Fibroblast of skin of left quadriceps (primary cell): ENCODE measurements at regions not wholly inside any gene's neighbourhood (a gene's known extent, or its start where the extent isn't known, plus 50 kb on each side); places are given as distances from the start of the nearest gene placed in this dataset.

ENCODE experiments used
- DNase-seq, 2 experiments: peaks; one replicate each; pipeline ENCODE4 v3.0.0-alpha.2; 2013; ENCODE audit warnings: low read depth in 2 of 2

DNA sequence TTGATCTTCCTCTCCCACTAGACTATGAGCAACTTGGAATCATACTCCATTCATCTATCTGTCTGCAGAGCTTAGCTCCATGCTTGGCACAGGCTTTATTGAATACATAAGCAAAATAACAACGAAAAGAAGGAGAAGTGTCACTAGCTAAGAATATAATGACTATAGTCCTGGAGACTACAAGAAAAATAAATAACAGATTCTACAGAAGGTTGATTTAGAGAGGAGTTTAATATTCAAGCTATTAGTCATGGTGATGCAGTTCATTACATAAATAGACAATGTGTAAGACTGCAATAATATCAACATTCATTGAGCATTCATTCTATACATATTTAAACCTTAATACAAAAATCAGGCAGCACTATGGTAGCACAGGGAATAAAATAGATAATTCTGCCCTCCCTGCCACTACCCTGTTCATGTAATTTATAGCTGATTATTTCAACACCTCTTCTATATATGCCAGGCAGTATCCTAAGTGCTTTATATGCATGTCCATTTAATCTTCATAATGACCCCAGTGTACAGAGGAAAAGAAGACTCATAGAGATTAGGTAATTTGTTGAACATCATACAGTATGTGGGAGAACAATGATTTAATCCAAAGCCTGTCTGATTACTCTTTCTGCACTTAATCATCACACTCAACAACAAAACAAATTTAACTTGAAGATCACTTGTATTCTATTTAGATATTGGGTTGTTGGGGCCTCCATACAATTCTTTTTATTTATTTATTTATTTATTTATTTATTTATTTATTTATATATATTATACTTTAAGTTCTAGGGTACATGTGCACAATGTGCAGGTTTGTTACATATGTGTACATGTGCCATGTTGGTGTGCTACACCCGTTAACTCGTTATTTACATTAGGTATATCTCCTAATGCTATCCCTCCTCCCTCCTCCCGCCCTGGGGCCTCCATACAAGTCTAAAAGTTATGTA lies 165.3 kb downstream of the RNF152 start:
- DNase-seq, result peak; percentile 38

DNA sequence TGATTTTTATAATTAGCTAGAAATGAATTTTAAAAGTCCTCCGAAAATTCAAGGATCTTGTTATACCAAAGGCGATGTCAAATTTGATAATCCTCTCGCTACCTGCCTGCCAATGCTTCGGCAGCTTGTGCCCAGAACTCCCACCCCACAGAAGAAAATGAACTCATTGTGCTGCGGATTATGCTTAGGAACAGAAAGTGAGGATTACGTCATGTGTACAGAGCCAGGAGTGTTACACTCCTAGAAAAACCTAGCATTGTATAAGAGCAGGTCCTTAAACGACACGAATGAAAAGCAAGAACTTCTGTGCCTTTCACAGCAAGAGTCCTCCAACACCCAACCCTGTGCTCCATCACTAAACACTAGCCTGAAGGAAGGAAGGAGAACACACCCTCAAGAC lies 168.3 kb downstream of the RNF152 start:
- DNase-seq, result no peak

DNA sequence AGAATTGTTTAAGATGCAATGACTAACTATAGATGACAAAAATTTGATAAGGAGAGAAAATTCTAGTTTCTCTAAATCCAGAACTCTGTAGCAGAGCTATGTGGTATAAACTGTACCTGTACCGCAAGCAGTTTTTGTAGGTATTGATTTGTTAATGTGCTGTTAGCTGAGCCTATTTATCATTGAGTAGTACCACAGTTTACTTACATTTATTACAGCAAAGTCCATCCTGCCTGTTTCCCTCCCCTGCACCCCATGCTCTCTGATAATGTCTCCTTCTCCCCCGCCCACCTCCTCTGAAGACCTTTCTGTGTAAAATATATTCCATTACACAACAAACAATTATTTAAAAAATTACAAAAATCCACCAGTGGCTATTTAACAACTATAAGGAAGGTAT lies 170.6 kb downstream of the RNF152 start:
- DNase-seq, result no peak

DNA sequence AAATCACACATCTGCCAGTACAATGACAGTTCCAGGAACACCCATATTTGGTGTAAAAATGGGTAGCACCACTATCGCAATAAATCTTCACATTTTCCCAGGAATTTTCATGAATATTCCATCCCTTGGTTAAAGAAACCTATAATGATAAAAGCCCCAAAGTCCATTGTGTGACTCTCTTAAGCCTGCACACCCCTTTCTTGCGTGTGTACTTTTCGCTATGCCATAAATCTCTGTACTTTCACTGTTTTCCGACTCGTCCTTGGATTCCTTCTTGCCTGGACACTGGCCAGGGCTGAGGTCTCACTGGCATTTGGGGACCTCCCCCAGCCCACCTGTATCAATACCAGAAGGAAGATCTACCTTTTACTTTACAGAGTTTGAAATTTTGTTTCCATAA lies 172.3 kb downstream of the RNF152 start:
- no peak for DNase-seq

DNA sequence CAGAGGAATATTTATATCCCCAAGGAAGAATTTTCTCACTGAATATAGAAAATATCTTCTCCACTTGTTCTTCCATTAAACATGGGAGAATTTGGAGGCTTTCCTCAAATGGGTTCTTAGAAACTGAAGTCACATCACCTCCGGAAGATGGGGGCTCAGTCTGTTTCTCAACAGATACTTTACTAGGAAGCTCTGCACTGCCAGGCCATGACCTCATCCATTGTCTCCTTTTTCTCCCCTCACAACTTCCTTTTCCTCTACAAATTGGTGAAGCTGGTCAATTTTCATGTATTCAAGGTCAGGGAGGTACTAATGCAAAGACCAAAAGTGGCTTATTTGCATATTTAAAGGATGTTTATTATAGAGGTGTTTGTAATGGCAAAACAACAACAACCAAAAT lies 173.1 kb downstream of the RNF152 start:
- DNase-seq, result no peak

DNA sequence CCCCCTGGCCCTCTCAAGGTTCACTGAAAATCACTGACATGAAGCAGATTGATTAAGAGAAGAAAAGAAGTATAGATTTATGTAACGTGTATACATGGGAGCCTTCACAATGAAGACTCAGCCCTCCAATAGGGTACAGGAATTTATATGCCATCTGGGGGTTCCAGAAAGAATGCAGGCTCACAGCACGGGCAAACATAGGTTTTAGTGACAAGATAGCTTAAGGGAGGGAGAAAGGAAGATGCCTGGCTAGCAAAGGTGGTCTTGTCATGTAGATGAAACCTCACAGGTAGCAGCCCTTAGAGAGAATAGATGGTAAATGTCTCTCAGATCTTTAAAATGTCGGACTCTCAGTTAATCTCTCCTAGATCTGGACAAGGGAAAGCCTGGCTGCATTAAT lies 173.9 kb downstream of the RNF152 start:
- DNase-seq, result no peak

DNA sequence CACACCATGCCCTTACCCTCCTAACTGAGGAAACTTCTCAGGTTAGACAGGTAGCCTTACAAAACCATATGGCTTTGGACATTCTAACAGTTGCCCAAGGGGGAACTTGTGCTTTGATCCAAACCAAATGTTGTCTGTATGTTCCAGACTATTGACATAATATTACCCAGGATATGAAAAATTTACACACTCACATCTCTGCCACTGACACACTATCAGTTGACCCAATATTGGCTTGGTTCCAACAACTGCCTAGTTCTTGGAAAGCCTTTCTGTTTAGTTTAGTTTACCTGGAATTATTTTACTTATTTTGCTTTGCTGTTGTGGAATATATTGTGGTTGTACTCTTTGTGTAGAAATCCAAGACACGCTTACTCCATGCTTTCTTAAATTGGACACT lies 178.4 kb downstream of the RNF152 start:
- DNase-seq, result no peak

DNA sequence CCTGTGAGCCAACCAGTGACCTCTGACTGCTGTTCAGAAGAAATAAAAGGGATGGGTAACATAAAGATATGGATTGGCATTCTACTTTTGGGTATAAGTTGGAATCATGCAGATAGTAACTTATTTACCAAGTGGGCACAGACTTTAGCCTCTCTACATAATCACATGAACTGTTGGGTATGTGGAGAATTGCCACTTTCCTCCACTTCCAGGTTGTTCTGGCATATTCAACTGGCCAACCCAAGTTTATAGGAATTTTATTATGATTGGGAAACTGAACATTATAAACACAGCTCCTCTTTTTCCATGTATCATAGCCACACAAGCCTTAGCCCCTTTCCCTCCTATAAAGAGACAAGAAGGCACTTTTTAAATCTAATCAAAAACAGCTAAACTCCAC lies 179.3 kb downstream of the RNF152 start:
- no peak for DNase-seq

DNA sequence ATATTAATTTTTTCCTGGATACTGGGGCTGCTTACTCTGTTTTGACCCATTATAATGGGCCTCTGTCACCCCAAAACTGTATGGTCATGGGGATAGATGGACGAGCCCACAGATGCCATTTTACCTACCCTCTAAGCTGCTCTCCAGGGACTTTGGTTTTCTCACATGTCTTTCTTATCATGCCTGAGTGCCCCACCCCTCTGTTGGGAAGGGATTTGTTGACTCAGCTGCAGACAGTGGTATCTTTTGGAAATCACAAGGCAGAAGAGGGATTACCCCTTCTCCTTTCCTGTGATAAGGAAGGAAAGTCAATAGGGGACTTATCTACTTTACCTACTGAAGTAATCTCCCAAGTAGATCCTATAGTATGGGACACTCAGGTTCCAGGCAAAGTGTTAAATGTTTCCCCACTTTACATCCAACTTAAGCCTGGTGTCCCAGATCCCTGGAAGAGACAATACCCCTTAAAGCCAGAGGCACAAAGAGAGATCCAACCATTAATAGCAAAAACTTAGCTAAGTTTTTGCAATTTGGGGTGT lies 182.7 kb downstream of the RNF152 start:
- DNase-seq, result no peak

DNA sequence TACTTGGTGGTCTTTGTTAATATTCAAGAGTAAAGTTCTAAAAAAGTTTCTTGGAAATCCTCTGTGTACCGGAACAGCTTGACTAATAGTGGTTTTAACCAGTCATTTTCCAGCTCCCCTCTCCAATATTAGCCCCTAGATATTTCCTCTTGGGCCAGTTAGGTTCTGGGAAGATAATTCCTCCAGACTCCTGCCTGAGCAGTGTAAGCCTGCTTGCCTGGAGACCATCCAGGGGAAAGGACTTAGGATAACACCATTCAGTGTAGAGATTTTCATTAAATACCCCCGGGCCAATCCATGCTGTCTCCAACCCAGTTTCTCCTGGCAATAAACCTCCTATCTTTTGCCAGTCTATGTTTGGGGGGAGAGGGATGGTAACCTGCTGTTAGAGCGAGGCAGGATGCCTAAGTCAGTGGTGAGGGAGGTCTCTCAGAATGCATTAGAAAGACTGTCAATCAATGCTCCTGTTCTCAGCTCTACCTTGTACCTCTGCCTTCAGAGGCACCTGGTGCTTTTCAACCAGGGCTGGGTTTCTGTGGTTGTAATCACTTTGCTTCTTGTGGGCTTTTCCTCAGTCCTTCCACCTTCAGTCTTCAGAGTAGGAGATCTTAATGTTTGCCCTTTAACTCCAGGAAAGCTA lies 186.4 kb downstream of the RNF152 start:
- no peak for DNase-seq

DNA sequence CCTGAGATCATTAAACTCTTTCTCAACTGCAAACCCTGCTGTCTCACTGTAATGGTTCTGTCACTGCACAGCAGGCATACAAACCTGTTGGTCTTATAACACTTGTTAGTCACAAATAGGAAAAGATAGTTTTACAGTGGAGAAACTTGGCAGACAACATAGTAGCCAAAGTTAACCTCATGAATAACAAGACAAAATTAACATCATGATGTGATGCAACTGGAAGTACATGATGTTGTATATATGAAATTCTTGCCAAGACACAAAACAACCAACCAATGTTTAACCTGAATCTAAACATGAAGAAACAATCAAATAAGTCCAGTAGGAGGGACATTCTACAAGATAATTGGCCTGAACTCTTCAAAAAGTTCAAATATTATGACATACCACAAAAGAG lies 189.3 kb downstream of the RNF152 start:
- DNase-seq, result peak in 1 of 2 experiments; percentile 33

DNA sequence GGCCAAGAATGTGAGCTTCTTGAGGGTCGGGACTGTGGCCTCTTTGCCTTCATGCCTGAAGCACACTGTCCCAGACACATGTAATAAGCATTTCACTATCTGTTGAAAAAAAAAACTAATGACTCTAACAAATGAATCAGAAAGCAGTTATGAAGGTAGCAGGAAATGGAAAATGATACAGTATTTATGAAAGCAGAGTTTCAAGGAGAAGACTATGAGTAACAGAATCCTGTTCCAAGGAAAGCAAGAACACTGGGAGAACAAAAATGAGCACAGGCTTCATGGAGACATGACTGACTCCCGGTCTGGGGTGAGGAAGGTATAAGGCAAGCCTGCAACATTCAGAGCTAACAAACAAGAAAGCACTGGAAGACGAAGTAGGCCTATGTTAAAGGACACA lies 190.8 kb downstream of the RNF152 start:
- peak; percentile 25 to 33 for DNase-seq

DNA sequence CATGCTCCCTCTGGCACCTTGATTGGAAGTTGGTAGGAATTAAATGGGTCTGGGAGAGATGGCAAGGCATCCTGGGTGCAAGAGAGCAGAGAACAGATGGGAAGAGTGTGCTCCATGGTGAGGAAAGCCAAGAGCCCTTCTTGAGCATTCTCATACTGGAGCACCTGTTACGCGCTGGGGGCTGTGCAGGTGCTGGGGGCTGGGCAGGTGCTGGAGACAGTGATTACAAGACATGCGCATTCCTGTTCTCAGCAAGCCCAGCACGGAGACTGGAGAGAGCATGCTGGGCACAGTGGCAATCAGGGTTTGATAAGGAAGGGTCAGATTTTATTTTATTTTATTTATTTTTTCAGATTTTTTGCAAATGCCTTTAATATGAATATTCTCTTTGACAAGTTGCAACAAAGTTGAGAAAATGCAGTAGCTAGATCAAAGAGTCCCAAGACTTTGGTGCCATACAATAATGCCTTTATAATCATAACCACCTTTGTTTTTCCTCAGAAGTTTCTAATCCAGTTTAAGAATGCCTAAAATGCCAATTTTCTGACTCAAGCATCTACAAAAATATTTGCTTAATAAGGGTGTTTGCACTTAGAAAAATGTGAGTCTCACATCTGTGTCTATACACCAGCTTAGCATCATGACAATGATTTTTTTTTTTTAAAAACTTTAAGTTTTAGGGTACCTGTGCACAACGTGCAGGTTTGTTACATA lies 193.3 kb downstream of the RNF152 start:
- DNase-seq, result peak in 1 of 2 experiments; percentile 11

DNA sequence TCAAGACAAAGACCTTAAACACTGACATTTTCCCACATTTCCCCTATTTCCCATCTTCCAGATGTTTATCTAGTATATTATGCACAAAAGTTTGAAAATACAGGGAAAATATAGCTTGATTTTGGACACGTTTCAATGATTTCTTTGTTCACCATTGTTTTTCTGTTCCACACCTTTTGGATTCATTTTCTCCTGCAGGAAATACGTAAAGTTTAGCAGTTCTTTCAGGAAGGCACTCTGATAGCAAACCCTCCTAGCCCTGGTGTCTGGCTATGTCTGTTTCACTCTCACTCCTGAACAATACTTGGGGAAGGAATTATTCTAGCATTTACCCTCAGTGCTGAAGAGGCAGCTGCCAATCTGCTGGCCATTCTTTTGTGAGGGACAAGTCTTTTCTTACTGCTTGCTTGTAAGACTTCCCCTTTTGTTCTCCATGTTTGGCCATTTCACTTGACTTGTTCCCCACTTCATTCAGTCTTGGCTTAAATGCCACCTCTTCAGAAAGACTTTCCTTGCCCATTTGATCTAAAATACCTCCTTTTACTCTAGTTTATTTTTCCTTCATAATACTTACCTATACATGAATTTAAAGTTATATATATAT lies 195.4 kb downstream of the RNF152 start:
- no peak for DNase-seq

DNA sequence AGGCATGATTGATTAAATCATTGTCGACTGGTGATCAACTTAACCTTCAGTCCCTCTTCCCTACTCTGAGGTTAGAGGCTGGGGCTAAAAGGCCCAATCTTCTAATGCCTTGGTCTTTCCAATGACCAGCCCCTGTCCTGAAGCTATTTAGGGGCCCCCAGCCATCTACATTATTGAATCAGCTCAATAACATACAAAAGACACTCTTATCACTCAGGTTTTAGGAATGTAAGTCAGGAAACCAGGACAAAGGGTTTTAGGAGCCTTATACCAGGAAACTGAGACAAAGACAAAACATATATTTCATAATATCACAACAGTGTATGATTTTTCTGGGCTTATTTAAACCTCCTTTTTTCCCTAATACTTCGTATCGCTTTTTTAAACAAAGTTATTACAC lies 198.6 kb downstream of the RNF152 start:
- DNase-seq, result no peak

DNA sequence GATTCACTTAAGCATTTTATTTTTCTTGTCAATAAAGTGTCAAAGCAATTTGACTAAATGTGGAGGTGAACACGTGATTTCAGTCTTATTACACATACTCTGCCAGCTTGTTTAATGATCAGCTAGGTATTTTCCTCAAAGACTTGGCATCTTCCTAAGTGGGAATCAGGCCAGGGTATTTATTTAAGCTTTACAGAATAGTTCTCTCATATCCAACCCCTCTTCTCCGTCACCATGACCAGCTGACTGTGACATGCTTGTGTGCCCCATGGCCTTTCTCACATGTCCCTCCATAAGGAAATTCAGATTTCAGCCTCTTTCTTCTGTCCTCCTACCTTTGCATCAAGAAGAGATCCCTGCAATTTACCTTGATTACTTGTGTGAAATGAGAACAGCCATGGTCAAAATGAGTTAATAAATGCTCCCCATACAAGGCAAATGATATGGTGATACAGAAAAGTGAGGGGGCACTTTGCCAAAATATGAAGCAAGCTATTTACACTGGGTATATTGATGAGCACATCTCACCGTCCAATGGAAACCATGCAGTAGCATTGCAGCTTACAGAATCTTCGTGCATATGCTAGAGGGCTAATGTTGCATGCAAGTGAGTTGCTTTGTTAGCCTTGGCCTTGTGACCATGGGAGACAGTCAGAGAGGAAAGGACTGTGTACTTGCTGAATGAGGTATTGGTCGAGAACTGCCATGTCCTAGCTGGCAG lies 202.2 kb downstream of the RNF152 start:
- no peak for DNase-seq

DNA sequence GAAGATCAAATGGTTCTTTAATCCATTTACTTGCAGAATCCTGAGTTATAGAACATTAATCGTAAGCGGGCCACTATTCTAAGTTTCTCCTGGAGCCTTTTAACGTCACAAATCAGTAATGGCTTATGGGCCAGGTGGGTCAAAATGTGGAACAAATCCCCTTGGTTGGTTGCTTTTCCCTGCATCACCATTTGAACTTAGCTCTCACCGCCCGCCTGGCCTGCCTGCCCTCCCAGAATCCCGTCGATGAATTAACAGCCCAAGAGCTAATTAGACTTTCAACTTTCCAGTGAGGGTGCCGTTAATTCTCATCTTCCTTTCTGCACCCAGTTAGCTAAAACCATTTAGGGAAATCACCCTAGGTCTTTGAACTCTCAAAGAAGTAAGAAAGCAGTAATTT lies 205.5 kb downstream of the RNF152 start:
- no peak for DNase-seq

DNA sequence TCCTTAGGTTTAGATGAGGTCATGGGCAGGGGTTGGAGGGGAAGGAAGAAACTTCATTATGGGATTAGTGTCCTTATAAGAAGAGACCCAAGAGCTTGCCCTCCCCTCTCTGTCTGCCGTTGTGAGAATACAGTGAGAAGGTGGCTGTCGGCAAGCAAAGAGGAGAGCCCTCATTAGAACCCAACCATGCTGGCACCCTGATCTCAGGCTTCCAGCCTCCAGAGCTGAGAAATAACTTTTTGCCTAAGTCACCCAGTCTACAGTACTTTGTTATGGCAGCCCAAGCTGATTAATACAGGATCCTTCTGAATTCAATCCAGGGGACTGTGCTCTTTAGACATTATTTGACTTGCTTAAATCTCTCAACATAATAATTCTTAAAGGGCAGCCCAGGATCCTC lies 209.0 kb downstream of the RNF152 start:
- no peak for DNase-seq

DNA sequence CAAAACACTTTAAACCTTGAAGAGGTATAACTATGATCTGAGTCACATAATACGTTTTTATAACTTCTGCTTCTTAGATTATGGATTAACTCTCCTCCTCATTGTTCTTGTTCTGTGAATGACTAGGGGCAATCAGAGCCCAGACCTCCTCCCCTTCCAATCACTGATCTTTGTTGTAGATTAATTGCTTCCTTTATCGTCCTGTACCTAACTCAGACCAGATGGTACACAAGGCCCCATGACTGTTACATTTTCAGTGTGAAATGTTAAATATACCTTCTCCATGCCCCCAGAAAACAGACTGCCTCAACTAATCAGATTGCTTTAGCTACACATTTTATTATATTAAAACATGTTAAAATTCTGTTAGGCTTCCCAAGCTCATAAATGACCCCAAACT lies 211.7 kb downstream of the RNF152 start:
- DNase-seq, result no peak

DNA sequence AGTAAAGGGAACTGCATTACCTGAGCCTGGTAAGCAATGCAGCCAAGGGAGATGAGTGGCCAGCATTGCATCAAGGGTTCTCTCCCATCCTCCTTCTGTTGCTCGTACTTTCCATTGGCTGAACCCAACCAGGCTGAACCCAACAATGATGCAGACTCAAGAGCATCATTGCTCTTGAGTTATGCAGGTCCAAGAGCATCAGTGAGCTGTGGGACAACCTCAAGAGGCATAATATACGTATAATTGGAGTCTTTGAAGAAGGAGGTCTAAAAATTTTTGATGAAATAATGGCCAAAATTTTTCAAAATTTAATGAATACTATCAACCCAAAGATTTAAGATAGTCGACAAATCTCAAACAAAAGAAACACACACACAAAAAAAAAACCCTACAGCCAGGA lies 213.0 kb downstream of the RNF152 start:
- DNase-seq, result no peak

DNA sequence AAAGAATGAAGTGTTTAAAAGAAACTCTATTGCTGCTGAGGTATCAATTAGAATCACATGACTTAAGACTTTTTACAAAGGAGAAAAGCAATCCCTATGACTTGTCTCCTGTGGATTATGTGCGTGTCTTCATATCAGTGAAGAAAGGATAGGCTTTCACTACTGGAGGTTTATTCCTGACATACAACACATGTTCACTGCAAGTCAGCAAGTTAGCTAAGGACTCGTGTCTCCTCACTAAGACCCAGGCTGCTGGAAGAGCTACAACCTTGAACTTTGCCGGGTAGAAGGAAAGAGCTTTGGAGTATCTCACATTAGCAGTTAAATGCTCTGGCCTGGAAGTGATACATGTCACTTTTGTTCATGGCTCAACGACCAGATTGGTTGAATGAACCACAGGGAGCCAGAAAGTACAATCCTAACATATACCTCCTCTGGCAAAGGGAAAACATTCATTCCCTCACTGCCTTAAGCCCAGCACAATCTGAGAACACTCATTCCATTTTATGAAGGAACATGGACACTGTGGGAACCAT lies 215.3 kb downstream of the RNF152 start:
- no peak for DNase-seq
